ENCODE measurements at regions not wholly inside any gene's neighbourhood (a gene's known extent, or its start where the extent isn't known, plus 50 kb on each side); places are given as distances from the start of the nearest gene placed in this dataset.

GRCh38 chr20:12825226-12825595, 183.6 kb upstream of the SPTLC3 start:
- TF ChIP-seq CTCF (tag by site-specific recombination; IDR thresholded peaks at IDR 0.05) (no peak), ATF2 (tag by site-specific recombination; IDR thresholded peaks at IDR 0.05; ENCODE audit: low read depth) (no peak), ZNF184 (tag by site-specific recombination; IDR thresholded peaks at IDR 0.05) (no peak)
